Osteoblast (primary cell): ENCODE measurements at regions not wholly inside any gene's neighbourhood (a gene's known extent, or its start where the extent isn't known, plus 50 kb on each side); places are given as distances from the start of the nearest gene placed in this dataset.

Experiments
- DNase-seq: peaks from one replicate; pipeline ENCODE4 v3.0.0; 2011; ENCODE audit warnings: low spot score, mixed read lengths; ENCODE audit not compliant: insufficient read length; ENCODE audit errors: missing footprints
- H2AFZ ChIP-seq: 2 replicates; pipeline ENCODE4 v1.6.0; 2011; ENCODE audit warnings: mild to moderate bottlenecking, low read length
- H3K27ac ChIP-seq: 2 replicates; pipeline ENCODE4 v1.5.1; 2011; ENCODE audit warnings: mild to moderate bottlenecking, low read depth, low read length, moderate library complexity
- H3K27me3 ChIP-seq: 2 replicates; pipeline ENCODE4 v1.6.0; 2012; ENCODE audit warnings: mild to moderate bottlenecking, control low read depth, inconsistent platforms, low read length, moderate library complexity; ENCODE audit not compliant: insufficient read depth
- H3K36me3 ChIP-seq: 2 replicates; pipeline ENCODE4 v1.5.1; 2011; ENCODE audit warnings: mild to moderate bottlenecking, low read length, control low read depth, moderate library complexity; ENCODE audit not compliant: insufficient read depth
- H3K4me1 ChIP-seq: 2 replicates; pipeline ENCODE4 v1.5.1; 2011; ENCODE audit warnings: mild to moderate bottlenecking, low read length, control low read depth, moderate library complexity; ENCODE audit not compliant: insufficient read depth
- H3K4me2 ChIP-seq: 2 replicates; pipeline ENCODE4 v1.6.0; 2011; ENCODE audit warnings: mild to moderate bottlenecking, low read length; ENCODE audit not compliant: insufficient read depth
- H3K4me3 ChIP-seq: fragments of 200-600 bp; sonication (generic); 3 replicates; pipeline ENCODE4 v1.5.1; 2012; ENCODE audit warnings: mild to moderate bottlenecking, low read length, inconsistent platforms; ENCODE audit not compliant: insufficient read depth
- H3K79me2 ChIP-seq: 2 replicates; pipeline ENCODE4 v1.6.0; 2012; ENCODE audit warnings: mild to moderate bottlenecking, low read length, control low read depth, inconsistent platforms; ENCODE audit not compliant: insufficient read depth
- H3K9me3 ChIP-seq: 2 replicates; pipeline ENCODE4 v1.5.1; 2011; ENCODE audit warnings: low read depth, low read length, control low read depth
- H4K20me1 ChIP-seq: 2 replicates; pipeline ENCODE4 v1.6.0; 2012; ENCODE audit warnings: mild to moderate bottlenecking, low read length, control low read depth; ENCODE audit not compliant: insufficient read depth
- TF ChIP-seq, protein P1 (sequence below): IDR thresholded peaks from 2 replicates; pipeline ENCODE4 v1.5.1; 2011; ENCODE audit warnings: mild to moderate bottlenecking, low read depth, low read length, moderate library complexity; ENCODE audit errors: extremely low read depth

DNA sequence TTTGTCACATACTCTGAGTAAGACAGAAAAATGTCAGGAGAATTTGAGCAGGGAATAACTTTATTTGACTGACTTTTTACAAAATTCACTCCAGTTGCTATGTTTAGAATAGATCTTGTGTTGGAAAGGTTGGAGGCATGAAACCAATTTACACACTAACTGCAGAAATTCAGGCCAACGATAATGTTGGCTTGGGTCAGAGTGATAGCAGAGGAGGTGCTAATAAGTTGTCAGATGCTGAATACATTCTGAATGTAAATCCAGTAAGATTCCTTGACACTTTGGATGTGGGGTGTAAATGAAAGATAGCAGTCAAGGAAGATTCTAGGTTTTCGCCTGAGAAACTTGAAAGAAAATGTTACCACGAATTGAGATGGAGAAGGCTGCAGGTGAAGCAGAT lies 502.5 kb upstream of the GHITM start:
- Histone ChIP-seq H4K20me1 (no peaks in the 10 kb centered on the region), H3K4me3 (no peak overlapping the region), H3K4me1 (no peaks in the 10 kb centered on the region), H3K36me3 (no peaks in the 10 kb centered on the region), H2AFZ (no peak overlapping the region), H3K27ac (no peak overlapping the region), H3K4me2 (no peak overlapping the region), H3K9me3 (peaks cover 7% of the 10 kb centered on the region), H3K79me2 (no peaks in the 10 kb centered on the region), H3K27me3 (no peaks in the 10 kb centered on the region)
- no peak for DNase-seq
- TF ChIP-seq, protein P1, sequence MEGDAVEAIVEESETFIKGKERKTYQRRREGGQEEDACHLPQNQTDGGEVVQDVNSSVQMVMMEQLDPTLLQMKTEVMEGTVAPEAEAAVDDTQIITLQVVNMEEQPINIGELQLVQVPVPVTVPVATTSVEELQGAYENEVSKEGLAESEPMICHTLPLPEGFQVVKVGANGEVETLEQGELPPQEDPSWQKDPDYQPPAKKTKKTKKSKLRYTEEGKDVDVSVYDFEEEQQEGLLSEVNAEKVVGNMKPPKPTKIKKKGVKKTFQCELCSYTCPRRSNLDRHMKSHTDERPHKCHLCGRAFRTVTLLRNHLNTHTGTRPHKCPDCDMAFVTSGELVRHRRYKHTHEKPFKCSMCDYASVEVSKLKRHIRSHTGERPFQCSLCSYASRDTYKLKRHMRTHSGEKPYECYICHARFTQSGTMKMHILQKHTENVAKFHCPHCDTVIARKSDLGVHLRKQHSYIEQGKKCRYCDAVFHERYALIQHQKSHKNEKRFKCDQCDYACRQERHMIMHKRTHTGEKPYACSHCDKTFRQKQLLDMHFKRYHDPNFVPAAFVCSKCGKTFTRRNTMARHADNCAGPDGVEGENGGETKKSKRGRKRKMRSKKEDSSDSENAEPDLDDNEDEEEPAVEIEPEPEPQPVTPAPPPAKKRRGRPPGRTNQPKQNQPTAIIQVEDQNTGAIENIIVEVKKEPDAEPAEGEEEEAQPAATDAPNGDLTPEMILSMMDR: no peak

GRCh38 chr10:83647526-83647925 lies 491.8 kb upstream of the GHITM start:
- H3K27ac ChIP-seq: no peak overlapping the region
- TF ChIP-seq, protein P1: no peak
- H2AFZ ChIP-seq: no peak overlapping the region
- DNase-seq: no peak
- no peaks in the 10 kb centered on the region for H3K4me1 ChIP-seq
- H3K79me2 ChIP-seq: no peaks in the 10 kb centered on the region
- H3K9me3 ChIP-seq: no peaks in the 10 kb centered on the region
- no peaks in the 10 kb centered on the region for H4K20me1 ChIP-seq
- H3K4me3 ChIP-seq: no peak overlapping the region
- H3K36me3 ChIP-seq: no peaks in the 10 kb centered on the region
- H3K27me3 ChIP-seq: no peaks in the 10 kb centered on the region
- H3K4me2 ChIP-seq: no peak overlapping the region

- Histone ChIP-seq H3K27ac (no peak overlapping the region), H3K27me3 (no peaks in the 10 kb centered on the region), H3K36me3 (no peaks in the 10 kb centered on the region), H4K20me1 (no peaks in the 10 kb centered on the region), H3K4me1 (no peaks in the 10 kb centered on the region), H2AFZ (no peak overlapping the region), H3K9me3 (no peaks in the 10 kb centered on the region), H3K4me2 (no peak overlapping the region), H3K4me3 (no peak overlapping the region), H3K79me2 (no peaks in the 10 kb centered on the region)
- DNase-seq: no peak
- TF ChIP-seq, protein P1: no peak
Measured at GRCh38 chr10:83648201-83648600, 491.1 kb upstream of the GHITM start.

GRCh38 chr10:83649471-83649870 lies 489.8 kb upstream of the GHITM start:
- no peak overlapping the region for H2AFZ ChIP-seq

More at GRCh38 chr10:83649471-83649870, 489.8 kb upstream of the GHITM start:
- Histone ChIP-seq H3K4me1 (no peaks in the 10 kb centered on the region), H3K36me3 (no peaks in the 10 kb centered on the region), H3K4me3 (no peak overlapping the region), H3K79me2 (no peaks in the 10 kb centered on the region), H3K9me3 (no peaks in the 10 kb centered on the region), H3K27me3 (no peaks in the 10 kb centered on the region), H3K27ac (no peak overlapping the region), H4K20me1 (no peaks in the 10 kb centered on the region), H3K4me2 (no peak overlapping the region)
- TF ChIP-seq, protein P1: no peak
- DNase-seq: no peak
